ENCODE measurements at regions not wholly inside any gene's neighbourhood (a gene's known extent, or its start where the extent isn't known, plus 50 kb on each side); places are given as distances from the start of the nearest gene placed in this dataset.

- POLR2A ChIA-PET, result no interaction called here
- CTCF ChIA-PET, result interaction anchor here (1.4 kb wide), 1 partner anchor 10 kb away, joined by 3 read pairs; no protein-coding TSS in a partner anchor
- peaks cover 14% of the 10 kb centered on the region for H3K4me1 Mint-ChIP-seq
These were observed 152.5 kb upstream of the MAP3K1 start for GRCh38 chr5:56662893-56663292.

GRCh38 chr5:56659971-56660370 is 155.4 kb upstream of the MAP3K1 start:
- Mint-ChIP-seq H3K27ac (no peak overlapping the region), H3K4me1 (peaks cover 9% of the 10 kb centered on the region), H3K36me3 (ENCODE audit: low read depth) (peaks cover 9% of the 10 kb centered on the region), H3K4me3 (no peak overlapping the region), H3K9me3 (peaks cover 9% of the 10 kb centered on the region), H3K27me3 (peaks cover 8% of the 10 kb centered on the region)
- ChIA-PET CTCF (interaction anchor here (0.6 to 1.8 kb wide), 3 partner anchors 10 to 61 kb away, joined by 5 to 6 read pairs (median 5); no protein-coding TSS in a partner anchor), POLR2A (no interaction called here)
- no peak for DNase-seq

More at GRCh38 chr5:56662893-56663292, 152.5 kb upstream of the MAP3K1 start:
- Mint-ChIP-seq H3K4me3 (no peak overlapping the region), H3K27me3 (peaks cover 15% of the 10 kb centered on the region), H3K36me3 (ENCODE audit: low read depth) (peaks cover 13% of the 10 kb centered on the region), H3K9me3 (peaks cover 20% of the 10 kb centered on the region), H3K27ac (no peak overlapping the region)
- no peak for DNase-seq

GRCh38 chr5:56658972-56659371 is 156.4 kb upstream of the MAP3K1 start:
- H3K4me1 Mint-ChIP-seq, result peaks cover 9% of the 10 kb centered on the region
- H3K36me3 Mint-ChIP-seq (ENCODE audit: low read depth), result peaks cover 6% of the 10 kb centered on the region
- H3K27me3 Mint-ChIP-seq, result peaks cover 8% of the 10 kb centered on the region
- POLR2A ChIA-PET, result no interaction called here
- H3K4me3 Mint-ChIP-seq, result no peak overlapping the region
- peaks cover 5% of the 10 kb centered on the region for H3K9me3 Mint-ChIP-seq
- CTCF ChIA-PET, result interaction anchor here (0.6 to 1.2 kb wide), 3 partner anchors 18 to 114 kb away, joined by 3 to 5 read pairs (median 3); no protein-coding TSS in a partner anchor
- no peak overlapping the region for H3K27ac Mint-ChIP-seq
- no peak for DNase-seq

- Mint-ChIP-seq H3K9me3 (peaks cover 7% of the 10 kb centered on the region), H3K4me3 (no peak overlapping the region), H3K36me3 (ENCODE audit: low read depth) (peaks cover 2% of the 10 kb centered on the region), H3K27ac (no peak overlapping the region), H3K4me1 (peaks cover 9% of the 10 kb centered on the region), H3K27me3 (no peaks in the 10 kb centered on the region)
- CTCF ChIA-PET, result interaction anchor here (0.6 to 1.5 kb wide), 2 partner anchors 10 to 11 kb away, joined by 3 to 4 read pairs; no protein-coding TSS in a partner anchor
- POLR2A ChIA-PET, result no interaction called here
- DNase-seq, result no peak
These were observed 158.3 kb upstream of the MAP3K1 start for GRCh38 chr5:56656846-56657726.

GRCh38 chr5:56651893-56652292 is 163.5 kb upstream of the MAP3K1 start:
- no peak for DNase-seq
- CTCF ChIA-PET, result interaction anchor here (1.4 kb wide), 1 partner anchor 382 kb away, joined by 3 read pairs; no protein-coding TSS in a partner anchor
- Mint-ChIP-seq H3K9me3 (peaks cover 7% of the 10 kb centered on the region), H3K27me3 (peaks cover 2% of the 10 kb centered on the region), H3K4me1 (peaks cover 23% of the 10 kb centered on the region), H3K36me3 (ENCODE audit: low read depth) (peaks cover 5% of the 10 kb centered on the region), H3K27ac (no peak overlapping the region), H3K4me3 (no peak overlapping the region)
- POLR2A ChIA-PET, result no interaction called here

- Mint-ChIP-seq H3K27ac (no peak overlapping the region), H3K36me3 (ENCODE audit: low read depth) (peaks cover 5% of the 10 kb centered on the region), H3K4me1 (peaks cover 24% of the 10 kb centered on the region), H3K9me3 (peaks cover 7% of the 10 kb centered on the region), H3K4me3 (no peak overlapping the region), H3K27me3 (peaks cover 2% of the 10 kb centered on the region)
- POLR2A ChIA-PET, result no interaction called here
- DNase-seq, result no peak
- CTCF ChIA-PET, result interaction anchor here (1.0 kb wide), 1 partner anchor 16 kb away, joined by 3 read pairs; no protein-coding TSS in a partner anchor
These were observed 165.0 kb upstream of the MAP3K1 start for GRCh38 chr5:56650386-56650785.

GRCh38 chr5:56649569-56649968 is 165.8 kb upstream of the MAP3K1 start:
- Mint-ChIP-seq H3K27ac (no peak overlapping the region), H3K36me3 (ENCODE audit: low read depth) (peaks cover 5% of the 10 kb centered on the region), H3K4me3 (no peak overlapping the region), H3K27me3 (peaks cover 2% of the 10 kb centered on the region), H3K9me3 (peaks cover 8% of the 10 kb centered on the region), H3K4me1 (peaks cover 24% of the 10 kb centered on the region)
- no peak for DNase-seq
- POLR2A ChIA-PET, result no interaction called here
- CTCF ChIA-PET, result no interaction called here

GRCh38 chr5:56648460-56649034 is 166.8 kb upstream of the MAP3K1 start:
- H3K4me1 Mint-ChIP-seq, result peaks cover 24% of the 10 kb centered on the region
- H3K27me3 Mint-ChIP-seq, result peaks cover 2% of the 10 kb centered on the region
- ChIA-PET POLR2A (no interaction called here), CTCF (interaction anchor here (1.0 kb wide), 1 partner anchor 32 kb away, joined by 3 read pairs; no protein-coding TSS in a partner anchor)
- peaks cover 5% of the 10 kb centered on the region for H3K36me3 Mint-ChIP-seq (ENCODE audit: low read depth)
- peaks cover 9% of the 10 kb centered on the region for H3K9me3 Mint-ChIP-seq
- no peak overlapping the region for H3K27ac Mint-ChIP-seq
- no peak overlapping the region for H3K4me3 Mint-ChIP-seq
- no peak for DNase-seq

- H3K27ac Mint-ChIP-seq, result no peak overlapping the region
- no peak for DNase-seq
- H3K4me1 Mint-ChIP-seq, result peaks cover 24% of the 10 kb centered on the region
- ChIA-PET CTCF (interaction anchor here (0.8 kb wide), 1 partner anchor 17 kb away, joined by 3 read pairs; no protein-coding TSS in a partner anchor), POLR2A (no interaction called here)
- H3K36me3 Mint-ChIP-seq (ENCODE audit: low read depth), result peaks cover 5% of the 10 kb centered on the region
- no peak overlapping the region for H3K4me3 Mint-ChIP-seq
- peaks cover 8% of the 10 kb centered on the region for H3K9me3 Mint-ChIP-seq
- peaks cover 2% of the 10 kb centered on the region for H3K27me3 Mint-ChIP-seq
These were observed 168.1 kb upstream of the MAP3K1 start for GRCh38 chr5:56647099-56647850.

GRCh38 chr5:56641635-56642260 is 173.6 kb upstream of the MAP3K1 start:
- DNase-seq, result no peak
- peaks cover 25% of the 10 kb centered on the region for H3K4me1 Mint-ChIP-seq
- POLR2A ChIA-PET, result no interaction called here
- H3K9me3 Mint-ChIP-seq, result peaks cover 10% of the 10 kb centered on the region
- H3K27ac Mint-ChIP-seq, result no peak overlapping the region
- H3K36me3 Mint-ChIP-seq (ENCODE audit: low read depth), result no peaks in the 10 kb centered on the region
- no peak overlapping the region for H3K4me3 Mint-ChIP-seq
- H3K27me3 Mint-ChIP-seq, result no peaks in the 10 kb centered on the region
- CTCF ChIA-PET, result interaction anchor here (0.6 kb wide), 2 partner anchors 102 to 432 kb away, joined by 3 read pairs; no protein-coding TSS in a partner anchor

GRCh38 chr5:56640763-56641406 is 174.5 kb upstream of the MAP3K1 start:
- H3K4me3 Mint-ChIP-seq, result no peak overlapping the region
- no peaks in the 10 kb centered on the region for H3K36me3 Mint-ChIP-seq (ENCODE audit: low read depth)
- peaks cover 10% of the 10 kb centered on the region for H3K9me3 Mint-ChIP-seq
- no peaks in the 10 kb centered on the region for H3K27me3 Mint-ChIP-seq
- POLR2A ChIA-PET, result no interaction called here
- DNase-seq, result no peak
- CTCF ChIA-PET, result interaction anchor here (0.8 kb wide), 1 partner anchor 18 kb away, joined by 3 read pairs; no protein-coding TSS in a partner anchor
- H3K27ac Mint-ChIP-seq, result peak overlapping the region; percentile 38
- H3K4me1 Mint-ChIP-seq, result peaks cover 25% of the 10 kb centered on the region

GRCh38 chr5:56639476-56639875 is 175.9 kb upstream of the MAP3K1 start:
- Mint-ChIP-seq H3K27me3 (no peaks in the 10 kb centered on the region), H3K4me3 (no peak overlapping the region), H3K27ac (peak overlapping the region; percentile 80), H3K36me3 (ENCODE audit: low read depth) (no peaks in the 10 kb centered on the region), H3K4me1 (peaks cover 25% of the 10 kb centered on the region), H3K9me3 (peaks cover 8% of the 10 kb centered on the region)
- DNase-seq, result no peak
- CTCF ChIA-PET, result no interaction called here
- POLR2A ChIA-PET, result no interaction called here

All from activated CD4-positive, alpha-beta T cell treated with anti-CD3 and anti-CD28 coated beads, Interleukin-2, amount 10 ng/mL, durations not matched to agents 7 days and 5 days (primary cell).